C4-2B (cell line): ENCODE measurements at regions not wholly inside any gene's neighbourhood (a gene's known extent, or its start where the extent isn't known, plus 50 kb on each side); places are given as distances from the start of the nearest gene placed in this dataset.
"Not testable (repeated sequence)": the region's sequence is repeated elsewhere in the genome, so short reads cannot be mapped to it uniquely, and the experiment has no call there.

Experiments used
- H3K27ac ChIP-seq: fragments of 450-650 bp; 2 replicates; pipeline ENCODE4 v1.5.1; 2017
- CTCF ChIP-seq: fragments of 450-650 bp; conservative IDR thresholded peaks from 2 replicates; pipeline ENCODE4 v1.5.1; 2017; ENCODE audit warnings: mild to moderate bottlenecking
- ZFX ChIP-seq: fragments of 450-650 bp; IDR thresholded peaks from 2 replicates; pipeline ENCODE4 v1.6.1; 2017

- no peak overlapping the region for H3K27ac ChIP-seq
- TF ChIP-seq CTCF (no peak), ZFX (no peak)
Measured at GRCh38 chr6:28607990-28608389, 82.3 kb downstream of the GPX5 start.

GRCh38 chr6:28609672-28610071 lies 84.0 kb downstream of the GPX5 start:
- H3K27ac ChIP-seq = no peak overlapping the region
- TF ChIP-seq CTCF (no peak), ZFX (no peak)

GRCh38 chr6:28615616-28615954 lies 89.9 kb downstream of the GPX5 start:
- TF ChIP-seq CTCF (no peak), ZFX (no peak)
- H3K27ac ChIP-seq = no peak overlapping the region

GRCh38 chr6:28615955-28616747 lies 90.5 kb downstream of the GPX5 start:
- TF ChIP-seq ZFX = no peak
- TF ChIP-seq CTCF = no peak

GRCh38 chr6:28618898-28619555 lies 93.3 kb downstream of the GPX5 start:
- no peak overlapping the region for H3K27ac ChIP-seq
- TF ChIP-seq CTCF = no peak
- no peak for TF ChIP-seq ZFX

More at GRCh38 chr6:28615955-28616747, 90.5 kb downstream of the GPX5 start:
- H3K27ac ChIP-seq = no peak overlapping the region

GRCh38 chr6:28621268-28621667 lies 95.6 kb downstream of the GPX5 start:
- H3K27ac ChIP-seq = not testable (repeated sequence)

GRCh38 chr6:28623242-28623641 lies 97.6 kb downstream of the GPX5 start:
- H3K27ac ChIP-seq = not testable (repeated sequence)

- H3K27ac ChIP-seq = not testable (repeated sequence)
Measured at GRCh38 chr6:28626386-28626785, 100.7 kb downstream of the GPX5 start.

- H3K27ac ChIP-seq = no peak overlapping the region
- no peak for TF ChIP-seq ZFX
- no peak for TF ChIP-seq CTCF
Measured at GRCh38 chr6:28632326-28632851, 106.7 kb downstream of the GPX5 start.
